ENCODE measurements at regions not wholly inside any gene's neighbourhood (a gene's known extent, or its start where the extent isn't known, plus 50 kb on each side); places are given as distances from the start of the nearest gene placed in this dataset.

- intact Hi-C loops (cut with DNase I), result no loop called here
- TF ChIP-seq CTCF (IDR thresholded peaks at IDR 0.05), result no peak
Measured at GRCh38 chr2:134014196-134014960, 239.5 kb upstream of the MGAT5 start.

GRCh38 chr2:134019871-134020270 is 234.0 kb upstream of the MGAT5 start:
- DNase-seq (ENCODE audit: low spot score in 2 of 2), result no peak
- no peaks in the 10 kb centered on the region for H3K27me3 ChIP-seq
- H3K4me3 ChIP-seq, result no peak overlapping the region
- intact Hi-C loops (cut with DNase I), result no loop called here
- no peak for TF ChIP-seq CTCF (IDR thresholded peaks at IDR 0.05)
- no peaks in the 10 kb centered on the region for H3K4me1 ChIP-seq
- no peak overlapping the region for H3K27ac ChIP-seq
- H3K9me3 ChIP-seq, result no peaks in the 10 kb centered on the region
- H3K36me3 ChIP-seq, result no peaks in the 10 kb centered on the region

More at GRCh38 chr2:134014196-134014960, 239.5 kb upstream of the MGAT5 start:
- Histone ChIP-seq H3K4me3 (no peak overlapping the region), H3K36me3 (no peaks in the 10 kb centered on the region), H3K9me3 (no peaks in the 10 kb centered on the region), H3K4me1 (no peaks in the 10 kb centered on the region), H3K27ac (no peak overlapping the region), H3K27me3 (no peaks in the 10 kb centered on the region)
- DNase-seq (ENCODE audit: low spot score in 2 of 2), result no peak

GRCh38 chr2:134020608-134021007 is 233.3 kb upstream of the MGAT5 start:
- no peaks in the 10 kb centered on the region for H3K4me1 ChIP-seq
- no peaks in the 10 kb centered on the region for H3K9me3 ChIP-seq
- no peaks in the 10 kb centered on the region for H3K27me3 ChIP-seq
- no peak for TF ChIP-seq CTCF (IDR thresholded peaks at IDR 0.05)
- no peak for DNase-seq (ENCODE audit: low spot score in 2 of 2)
- H3K36me3 ChIP-seq, result no peaks in the 10 kb centered on the region
- H3K27ac ChIP-seq, result no peak overlapping the region
- no peak overlapping the region for H3K4me3 ChIP-seq
- intact Hi-C loops (cut with DNase I), result no loop called here

GRCh38 chr2:134021830-134022524 is 231.9 kb upstream of the MGAT5 start:
- no peak for DNase-seq (ENCODE audit: low spot score in 2 of 2)
- Histone ChIP-seq H3K9me3 (no peaks in the 10 kb centered on the region), H3K27ac (no peak overlapping the region), H3K4me1 (no peaks in the 10 kb centered on the region), H3K36me3 (no peaks in the 10 kb centered on the region), H3K27me3 (no peaks in the 10 kb centered on the region), H3K4me3 (no peak overlapping the region)
- intact Hi-C loops (cut with DNase I), result no loop called here
- no peak for TF ChIP-seq CTCF (IDR thresholded peaks at IDR 0.05)

- H3K4me3 ChIP-seq, result no peak overlapping the region
- no peaks in the 10 kb centered on the region for H3K9me3 ChIP-seq
- H3K27ac ChIP-seq, result no peak overlapping the region
- no peak for DNase-seq (ENCODE audit: low spot score in 2 of 2)
- no peak for TF ChIP-seq CTCF (IDR thresholded peaks at IDR 0.05)
- H3K36me3 ChIP-seq, result no peaks in the 10 kb centered on the region
- no peaks in the 10 kb centered on the region for H3K4me1 ChIP-seq
- no peaks in the 10 kb centered on the region for H3K27me3 ChIP-seq
- intact Hi-C loops (cut with DNase I), result no loop called here
Measured at GRCh38 chr2:134023854-134024253, 230.0 kb upstream of the MGAT5 start.
